Epithelial cell of esophagus (primary cell): ENCODE measurements at regions not wholly inside any gene's neighbourhood (a gene's known extent, or its start where the extent isn't known, plus 50 kb on each side); places are given as distances from the start of the nearest gene placed in this dataset.
"Not testable (repeated sequence)": the region's sequence is repeated elsewhere in the genome, so short reads cannot be mapped to it uniquely, and the experiment has no call there.

Experiments
- DNase-seq: peaks from one replicate; pipeline ENCODE4 v3.0.0; 2010; ENCODE audit warnings: low read depth
- H3K4me3 ChIP-seq: 2 replicates; pipeline ENCODE4 v1.5.1; 2011; ENCODE audit warnings: mild to moderate bottlenecking, low read length, control low read depth
- TF ChIP-seq, protein P1 (sequence below): IDR thresholded peaks from 2 replicates; pipeline ENCODE4 v1.5.1; 2011; ENCODE audit warnings: low read depth, mild to moderate bottlenecking, low read length, control low read depth, inconsistent platforms; ENCODE audit not compliant: insufficient read depth; ENCODE audit errors: missing control alignments

DNA sequence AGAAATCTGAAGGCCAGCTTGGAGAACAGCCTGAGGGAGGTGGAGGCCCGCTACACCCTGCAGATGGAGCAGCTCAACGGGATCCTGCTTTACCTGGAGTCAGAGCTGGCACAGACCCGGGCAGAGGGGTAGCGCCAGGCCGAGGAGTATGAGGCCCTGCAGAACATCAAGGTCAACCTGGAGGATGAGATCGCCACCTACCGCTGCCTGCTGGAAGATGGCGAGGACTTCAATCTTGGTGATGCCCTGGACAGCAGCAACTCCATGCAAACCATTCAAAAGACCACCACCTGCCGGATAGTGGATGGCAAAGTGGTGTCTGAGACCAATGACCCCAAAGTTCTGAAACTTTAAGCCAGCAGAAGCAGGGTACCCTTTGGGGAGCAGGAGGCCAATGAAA, 318.4 kb downstream of the ZFHX3 start:
- not testable (repeated sequence) for DNase-seq, H3K4me3 ChIP-seq

DNA sequence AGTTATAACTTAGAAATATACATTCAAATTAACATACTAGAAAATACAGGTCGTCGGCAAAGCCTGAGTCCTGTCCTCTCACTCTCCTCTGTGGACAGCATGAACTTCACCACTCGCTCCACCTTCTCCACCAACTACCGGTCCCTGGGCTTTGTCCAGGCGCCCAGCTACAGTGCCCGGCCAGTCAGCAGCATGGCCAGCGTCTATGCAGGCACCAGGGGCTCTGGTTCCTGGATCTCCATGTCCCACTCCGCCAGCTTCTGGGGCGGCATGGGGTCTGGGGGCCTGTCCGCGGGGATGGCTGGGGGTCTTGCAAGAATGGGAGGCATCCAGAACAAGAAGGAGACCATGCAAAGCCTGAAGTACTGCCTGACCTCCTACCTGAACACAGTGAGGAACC, 319.4 kb downstream of the ZFHX3 start:
- no peak overlapping the region for H3K4me3 ChIP-seq
- no peak for DNase-seq
- TF ChIP-seq, protein P1, sequence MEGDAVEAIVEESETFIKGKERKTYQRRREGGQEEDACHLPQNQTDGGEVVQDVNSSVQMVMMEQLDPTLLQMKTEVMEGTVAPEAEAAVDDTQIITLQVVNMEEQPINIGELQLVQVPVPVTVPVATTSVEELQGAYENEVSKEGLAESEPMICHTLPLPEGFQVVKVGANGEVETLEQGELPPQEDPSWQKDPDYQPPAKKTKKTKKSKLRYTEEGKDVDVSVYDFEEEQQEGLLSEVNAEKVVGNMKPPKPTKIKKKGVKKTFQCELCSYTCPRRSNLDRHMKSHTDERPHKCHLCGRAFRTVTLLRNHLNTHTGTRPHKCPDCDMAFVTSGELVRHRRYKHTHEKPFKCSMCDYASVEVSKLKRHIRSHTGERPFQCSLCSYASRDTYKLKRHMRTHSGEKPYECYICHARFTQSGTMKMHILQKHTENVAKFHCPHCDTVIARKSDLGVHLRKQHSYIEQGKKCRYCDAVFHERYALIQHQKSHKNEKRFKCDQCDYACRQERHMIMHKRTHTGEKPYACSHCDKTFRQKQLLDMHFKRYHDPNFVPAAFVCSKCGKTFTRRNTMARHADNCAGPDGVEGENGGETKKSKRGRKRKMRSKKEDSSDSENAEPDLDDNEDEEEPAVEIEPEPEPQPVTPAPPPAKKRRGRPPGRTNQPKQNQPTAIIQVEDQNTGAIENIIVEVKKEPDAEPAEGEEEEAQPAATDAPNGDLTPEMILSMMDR = no peak

DNA sequence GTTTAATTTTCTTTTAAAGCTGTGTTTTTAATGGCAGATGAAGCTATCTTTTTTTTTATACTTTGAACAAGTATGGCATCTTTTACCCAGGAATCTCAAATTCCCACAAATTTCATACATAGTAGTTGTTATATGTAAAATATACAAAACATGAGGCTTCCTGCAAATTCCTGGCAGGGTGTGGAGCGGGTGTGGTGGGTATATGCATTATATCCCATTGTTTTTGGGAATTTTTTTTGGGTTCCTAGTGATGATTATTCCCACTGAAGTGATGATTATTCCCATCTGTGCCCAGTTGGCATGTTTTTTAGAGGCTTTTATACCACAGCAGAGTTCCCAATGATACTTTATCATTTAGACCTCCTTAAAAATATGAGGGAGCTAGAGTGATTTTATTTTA, 320.4 kb downstream of the ZFHX3 start:
- TF ChIP-seq, protein P1 = no peak
- H3K4me3 ChIP-seq = no peak overlapping the region
- DNase-seq = no peak

DNA sequence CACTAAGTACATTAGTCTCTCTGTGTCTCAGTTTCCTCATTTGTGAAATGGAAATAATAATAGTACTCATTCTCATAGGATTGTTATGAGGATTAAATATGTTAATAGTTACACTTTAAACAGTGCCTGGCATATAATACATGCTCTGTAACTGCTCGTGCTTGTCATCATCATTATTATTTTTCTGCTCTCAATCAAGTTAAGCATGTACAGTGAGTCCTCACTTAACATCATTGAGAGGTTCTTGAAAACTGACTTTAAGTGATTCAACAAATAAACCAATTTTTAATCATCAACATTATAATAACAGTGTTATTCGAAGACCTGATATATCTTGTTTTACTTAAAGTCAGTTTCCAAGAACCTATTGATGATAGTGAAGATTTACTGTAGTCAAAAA, 322.3 kb downstream of the ZFHX3 start:
- no peak overlapping the region for H3K4me3 ChIP-seq
- TF ChIP-seq, protein P1 = no peak
- no peak for DNase-seq

DNA sequence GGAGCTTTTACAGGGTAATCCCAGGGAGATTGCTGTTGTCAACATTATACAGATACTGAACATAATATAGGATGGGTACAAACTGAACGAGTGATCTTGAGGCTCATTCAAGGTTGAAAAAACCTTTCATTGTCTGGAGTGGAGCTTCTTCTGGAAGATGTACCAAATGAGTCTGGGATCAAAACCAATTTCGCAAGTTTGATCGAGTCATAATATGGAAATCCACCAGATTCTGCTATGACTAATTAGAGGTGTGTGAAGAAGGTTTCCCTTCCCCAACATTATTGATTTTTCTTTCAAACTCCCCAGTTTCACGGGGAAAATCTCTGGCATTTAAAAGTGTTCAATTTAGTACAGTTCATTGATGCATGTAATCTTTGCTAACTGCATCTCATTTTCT, 324.1 kb downstream of the ZFHX3 start:
- no peak overlapping the region for H3K4me3 ChIP-seq
- DNase-seq = peak; percentile 74
- TF ChIP-seq, protein P1 = no peak

DNA sequence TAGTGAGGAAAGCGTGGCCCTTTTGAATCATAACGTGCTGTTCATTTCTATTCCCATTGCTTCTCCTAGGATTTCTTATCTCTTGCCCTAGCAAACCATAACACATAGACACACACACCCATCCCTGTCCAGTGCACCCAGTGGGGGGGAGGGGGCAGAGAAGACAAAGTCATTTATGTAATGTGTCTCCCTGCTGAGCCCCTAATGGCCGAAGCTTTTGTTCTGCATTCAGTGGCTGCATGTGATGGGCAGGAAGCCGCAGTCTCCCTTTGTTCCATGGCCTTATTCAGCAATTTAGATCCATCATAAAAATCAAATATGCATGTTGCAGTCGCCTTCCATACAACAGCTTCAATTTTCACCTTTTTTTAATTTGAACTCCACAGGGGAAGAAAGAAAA, 325.4 kb downstream of the ZFHX3 start:
- TF ChIP-seq, protein P1 = no peak
- no peak overlapping the region for H3K4me3 ChIP-seq
- no peak for DNase-seq

DNA sequence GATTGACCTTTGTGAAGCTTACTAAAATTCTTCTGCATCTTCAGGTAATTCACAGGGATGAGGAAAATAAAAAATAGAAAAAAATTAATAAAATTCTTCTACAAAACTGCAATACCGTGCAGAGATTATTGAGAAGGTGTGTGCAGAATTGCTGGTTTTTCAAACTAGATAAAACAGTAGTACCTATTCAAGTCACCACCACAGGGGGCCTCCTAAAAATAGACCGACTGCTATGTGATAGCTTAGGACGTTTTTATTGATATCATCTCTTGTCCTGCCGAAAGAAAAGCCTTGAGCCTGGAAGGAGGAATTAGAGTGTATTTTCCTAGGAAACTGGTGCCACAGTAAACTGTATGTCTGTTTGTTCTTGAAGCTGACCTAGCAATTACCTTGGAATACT, 325.9 kb downstream of the ZFHX3 start:
- DNase-seq = no peak
- TF ChIP-seq, protein P1 = no peak
- H3K4me3 ChIP-seq = no peak overlapping the region

DNA sequence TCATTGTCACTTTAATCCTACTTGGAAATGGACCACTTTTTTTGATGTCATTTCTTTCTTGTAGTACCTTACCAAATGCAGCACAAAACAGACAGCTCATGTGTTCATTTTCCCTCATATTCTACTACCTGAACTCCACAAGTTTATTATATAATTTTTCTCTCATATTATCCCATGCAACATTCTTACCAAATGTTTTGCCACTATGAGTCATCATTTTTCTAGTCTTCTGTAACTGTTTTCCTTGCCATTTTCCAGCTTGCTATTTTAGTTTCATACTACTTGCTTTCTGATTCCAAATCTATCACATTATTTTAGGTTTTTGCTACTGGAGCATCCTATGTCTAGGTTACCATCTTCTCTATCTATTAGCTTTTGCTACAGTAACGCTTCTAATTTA, 332.7 kb downstream of the ZFHX3 start:
- peak; percentile 16 for DNase-seq
- no peak overlapping the region for H3K4me3 ChIP-seq
- TF ChIP-seq, protein P1 = no peak
